Activated CD4-positive, alpha-beta T cell treated with anti-CD3 and anti-CD28 coated beads, Interleukin-2, Interleukin-4, amounts not matched to agents 100 ng/mL and 50 ng/mL, durations not matched to agents 16 hours and 8 hours (primary cell): ENCODE measurements at regions not wholly inside any gene's neighbourhood (a gene's known extent, or its start where the extent isn't known, plus 50 kb on each side); places are given as distances from the start of the nearest gene placed in this dataset.
"Not testable (repeated sequence)": the region's sequence is repeated elsewhere in the genome, so short reads cannot be mapped to it uniquely, and the experiment has no call there.

Source experiments
- DNase-seq: peaks from one replicate; pipeline ENCODE4 v3.0.0-alpha.2; 2020; ENCODE audit warnings: low spot score

DNA sequence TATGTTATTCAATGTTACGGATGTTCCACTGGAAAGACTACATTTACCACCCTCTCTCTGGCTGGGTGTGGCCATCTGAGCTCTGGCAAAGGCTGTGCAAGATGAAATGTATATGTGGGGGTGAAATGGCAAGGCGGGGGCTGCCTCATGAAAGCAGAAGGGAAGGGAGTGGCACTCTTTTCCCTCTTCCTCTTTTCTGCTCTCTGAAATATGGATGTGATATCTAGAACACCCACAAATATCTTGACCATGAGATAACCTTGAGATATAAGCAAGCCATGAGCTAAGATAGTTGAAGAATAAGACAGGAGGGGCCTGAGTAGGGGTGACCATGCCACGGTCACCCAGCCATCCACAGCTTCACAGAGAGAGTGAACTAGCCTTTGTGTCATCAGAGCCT lies 367.8 kb upstream of the ID2 start:
- no peak for DNase-seq

DNA sequence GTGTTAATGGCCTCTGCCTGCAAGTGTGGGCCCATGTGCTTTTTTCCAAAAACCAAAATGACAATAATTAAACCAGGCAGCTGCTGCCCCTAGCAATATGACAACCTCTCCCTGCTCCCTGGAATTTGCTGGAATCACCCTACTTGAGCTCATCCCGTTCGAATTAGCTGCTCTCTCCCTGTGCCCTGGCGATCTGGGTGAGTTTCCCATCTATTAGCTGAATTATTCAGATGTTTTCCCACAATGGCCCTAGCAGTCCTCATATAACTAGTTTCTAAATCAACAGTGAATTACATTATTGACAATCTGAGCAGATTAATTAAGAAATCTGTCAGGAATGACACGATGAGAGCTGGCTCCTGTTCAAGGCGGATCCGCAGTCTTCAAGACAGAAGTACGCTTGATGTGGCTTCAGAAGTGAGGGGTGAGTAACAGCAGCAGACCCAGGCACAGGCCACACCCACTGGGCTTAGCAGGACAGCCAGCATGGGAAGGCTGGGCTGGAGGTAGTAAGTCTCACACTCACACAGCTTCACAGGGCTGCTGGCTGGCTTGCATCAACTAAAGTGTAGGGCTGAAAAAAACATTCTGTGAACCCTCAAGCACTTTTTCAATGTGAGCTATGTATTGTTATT lies 366.2 kb upstream of the ID2 start:
- no peak for DNase-seq

DNA sequence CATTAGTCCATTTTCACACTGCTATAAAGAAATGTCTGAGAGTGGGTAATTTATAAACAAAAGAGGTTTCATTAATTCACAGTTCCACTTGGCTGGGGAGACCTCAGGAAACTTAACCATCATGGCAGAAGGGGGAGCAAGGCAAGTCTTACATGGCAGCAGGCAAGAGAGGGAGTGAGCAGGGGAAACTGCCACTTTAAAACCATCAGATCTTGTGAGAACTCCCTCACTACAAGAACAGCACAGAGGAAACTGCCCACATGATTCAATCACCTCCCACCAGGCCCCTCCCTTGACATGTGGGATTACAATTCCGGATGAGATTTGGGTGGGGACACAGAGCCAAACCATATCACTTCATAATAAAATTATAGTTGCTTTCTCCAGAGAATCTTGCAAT lies 365.5 kb upstream of the ID2 start:
- no peak for DNase-seq

DNA sequence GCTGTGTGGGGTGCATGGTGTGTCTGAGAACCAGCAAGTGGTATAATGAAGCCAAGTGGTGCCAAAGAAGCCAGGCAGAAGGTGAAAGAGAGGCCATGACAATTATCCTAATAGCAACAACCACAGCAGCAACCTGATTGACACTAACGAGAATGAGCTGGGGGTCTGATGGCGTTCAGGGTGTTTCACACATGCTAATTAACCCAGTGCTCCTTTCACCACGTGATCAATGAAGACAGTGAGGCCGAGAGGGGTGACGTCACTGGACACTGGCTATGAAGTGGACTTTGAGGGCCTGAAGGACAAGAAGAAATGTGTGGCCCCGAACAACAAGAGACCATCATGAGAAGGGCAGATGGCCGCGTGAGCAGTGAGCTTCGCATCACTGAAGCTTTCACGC lies 364.4 kb upstream of the ID2 start:
- DNase-seq = no peak

DNA sequence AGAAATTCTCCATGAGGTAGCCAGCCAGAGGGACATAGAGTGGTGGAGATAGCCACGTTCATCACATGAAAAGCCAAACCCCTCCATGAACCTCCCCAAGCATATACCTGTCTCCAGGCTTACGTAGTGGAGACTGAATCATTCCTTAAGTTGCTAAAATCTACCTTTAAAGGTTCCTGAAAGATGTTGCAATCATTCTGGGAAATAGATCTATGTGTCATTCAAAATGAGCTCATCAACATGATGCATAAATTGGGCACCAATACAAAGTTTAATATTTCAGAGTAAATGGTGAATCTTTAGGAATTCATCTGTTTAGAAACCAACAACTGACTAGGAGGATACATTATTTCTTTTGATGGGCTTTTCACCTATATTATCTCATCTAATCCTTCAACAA lies 362.6 kb upstream of the ID2 start:
- no peak for DNase-seq

DNA sequence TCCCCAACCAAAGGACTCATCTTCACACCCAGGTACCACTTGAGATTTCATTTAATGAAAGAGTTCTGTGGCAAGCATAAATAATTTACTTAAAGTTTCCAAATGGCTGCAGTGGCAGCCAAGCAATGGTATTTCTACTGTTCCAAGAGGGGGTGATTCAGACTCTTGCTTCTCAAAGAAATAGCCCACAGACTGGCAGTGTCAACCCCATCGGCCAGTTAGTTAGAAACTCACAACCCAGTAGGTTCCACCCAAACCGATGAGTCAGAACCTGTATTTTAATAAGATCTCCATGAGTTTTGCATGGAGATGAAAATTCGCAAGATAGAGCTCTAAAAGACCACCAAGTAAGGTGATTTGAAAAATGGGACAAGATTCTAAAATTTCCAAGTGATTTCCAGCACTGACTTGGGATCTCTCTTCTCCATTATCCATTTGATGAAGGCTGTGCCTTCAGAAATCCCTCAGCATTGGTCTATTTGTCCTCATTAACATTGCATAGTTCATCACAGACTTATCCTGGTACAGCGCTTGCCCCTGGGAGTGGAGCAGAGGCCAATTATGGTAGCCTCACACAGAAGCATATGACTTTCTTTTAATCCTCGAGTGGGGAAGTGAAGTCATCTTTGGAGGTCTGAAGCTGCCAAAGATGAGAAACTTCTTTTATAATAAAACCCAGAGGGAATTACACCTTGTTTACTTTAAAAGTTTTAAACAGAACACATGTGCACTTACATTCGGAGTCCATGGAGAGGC lies 361.4 kb upstream of the ID2 start:
- no peak for DNase-seq

DNA sequence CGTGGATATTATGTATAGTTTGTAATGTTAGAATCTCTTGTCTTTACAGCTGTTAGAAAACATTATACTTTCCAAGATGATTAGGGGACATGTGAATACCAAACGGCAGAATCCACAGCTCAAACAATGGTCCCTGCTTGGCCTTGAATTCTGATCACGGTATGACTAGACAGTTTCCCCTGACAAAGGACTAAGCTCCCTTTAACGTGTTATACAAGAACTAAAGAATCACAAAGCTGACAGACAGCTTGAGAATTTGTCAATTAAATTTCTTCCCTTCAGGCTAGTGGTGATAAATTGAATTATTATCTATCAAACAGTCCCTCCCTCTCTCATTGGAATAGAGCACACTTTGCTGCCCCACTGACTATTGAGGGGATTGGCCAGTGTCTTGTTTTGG lies 359.2 kb upstream of the ID2 start:
- no peak for DNase-seq

DNA sequence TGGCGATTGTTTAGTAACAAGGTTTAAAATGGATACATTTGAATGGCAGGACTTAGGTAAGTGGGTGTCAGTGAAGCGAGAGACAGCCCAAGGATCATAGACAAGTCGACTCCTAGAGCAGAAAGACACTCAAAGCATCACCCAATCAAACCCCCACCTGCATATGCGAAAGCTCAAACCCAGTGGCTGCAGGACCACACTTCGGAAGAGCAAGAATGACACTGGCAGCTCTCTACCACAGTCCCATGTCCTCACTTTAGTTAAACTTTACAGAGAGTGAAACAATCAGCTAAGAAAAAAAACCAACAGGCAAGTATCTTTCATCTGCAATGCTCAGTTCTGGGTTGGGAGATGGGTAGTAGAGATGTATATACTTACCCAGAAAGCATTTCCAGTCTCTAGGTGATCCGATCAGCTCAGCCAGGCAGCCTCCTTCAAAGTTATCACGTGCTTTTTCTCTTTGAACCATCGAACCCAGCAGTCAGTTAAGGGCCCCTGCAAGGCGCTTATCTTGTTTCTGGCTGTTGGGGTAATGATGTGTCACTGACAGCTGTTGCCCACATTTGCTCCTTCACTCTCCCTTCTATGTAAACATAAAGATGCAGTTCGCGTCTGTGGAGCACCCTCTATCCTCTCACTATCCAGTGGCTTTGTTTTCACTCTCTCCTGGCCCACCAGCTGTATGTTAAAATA lies 357.5 kb upstream of the ID2 start:
- DNase-seq = no peak

DNA sequence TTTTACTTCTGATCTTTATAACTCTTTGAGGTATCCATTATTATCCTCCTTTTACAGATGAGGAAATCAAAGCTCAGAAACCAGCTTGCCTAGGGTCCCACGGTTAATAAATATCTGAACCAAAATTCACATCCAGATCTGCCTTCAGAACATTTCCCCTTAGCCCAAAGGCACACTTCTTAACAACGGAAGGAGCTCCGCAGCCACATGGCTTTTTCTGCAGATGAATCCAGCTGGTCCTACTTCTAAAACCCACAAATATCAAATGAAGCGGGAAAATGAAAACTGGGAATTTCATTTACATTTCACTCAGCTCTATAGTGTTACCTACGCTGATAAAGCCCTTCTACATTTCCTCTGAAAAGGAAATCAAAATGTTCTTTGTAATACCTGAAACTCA lies 357.0 kb upstream of the ID2 start:
- DNase-seq = no peak

DNA sequence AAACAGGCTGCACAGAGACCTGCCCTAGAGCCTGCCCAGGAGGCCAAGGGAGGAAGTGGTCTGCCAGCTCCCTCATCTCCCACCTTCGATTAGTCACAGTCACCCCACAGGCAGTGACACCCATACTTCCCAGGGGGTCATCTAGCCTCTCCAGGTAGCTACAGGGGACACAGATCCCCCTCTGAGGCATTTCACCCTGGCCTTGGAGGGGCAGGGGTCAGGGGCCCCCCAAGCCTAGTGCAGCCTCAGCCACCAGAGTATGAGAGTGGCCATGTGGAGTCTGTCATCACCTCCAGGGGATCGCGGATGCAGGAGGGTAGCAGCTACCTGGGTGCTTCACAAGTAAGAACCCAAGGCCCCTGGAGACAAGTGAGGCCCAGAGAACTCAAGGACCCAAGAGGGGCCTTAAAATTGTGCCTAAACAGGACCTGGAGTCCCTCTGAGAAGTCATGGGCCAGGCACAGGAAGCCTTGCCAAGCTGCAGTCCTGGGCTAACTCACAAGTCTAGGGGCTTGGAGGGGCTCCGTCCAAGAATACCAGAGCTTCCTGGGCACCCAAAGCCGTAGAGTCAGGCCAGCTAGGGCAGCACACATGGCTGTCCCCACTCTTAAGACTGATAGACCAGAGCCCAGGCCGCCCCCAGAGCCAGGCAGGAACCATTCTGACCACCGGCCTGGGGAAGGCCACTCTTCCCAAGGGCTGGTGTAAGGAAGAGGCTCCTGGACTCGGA lies 354.3 kb upstream of the ID2 start:
- DNase-seq = no peak

DNA sequence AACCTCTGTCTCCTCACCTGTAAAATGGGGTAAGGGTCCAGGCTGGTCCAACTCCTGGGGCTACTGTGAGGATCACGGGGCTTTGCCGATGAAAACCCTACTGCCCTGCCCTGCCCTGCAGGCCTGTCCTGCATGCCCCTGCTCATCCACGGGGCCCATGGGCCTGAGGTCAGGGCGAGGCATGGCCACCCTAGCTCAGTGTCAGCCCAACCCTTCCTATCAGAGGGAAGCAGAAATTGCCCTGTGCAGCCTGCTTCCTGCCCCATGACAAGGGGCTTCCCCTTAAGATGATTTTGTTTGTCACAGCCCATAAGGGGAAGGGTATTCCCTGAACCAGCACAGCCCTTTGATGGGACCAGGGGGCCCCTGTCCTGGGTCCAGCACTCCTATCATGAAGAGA lies 353.6 kb upstream of the ID2 start:
- no peak for DNase-seq

DNA sequence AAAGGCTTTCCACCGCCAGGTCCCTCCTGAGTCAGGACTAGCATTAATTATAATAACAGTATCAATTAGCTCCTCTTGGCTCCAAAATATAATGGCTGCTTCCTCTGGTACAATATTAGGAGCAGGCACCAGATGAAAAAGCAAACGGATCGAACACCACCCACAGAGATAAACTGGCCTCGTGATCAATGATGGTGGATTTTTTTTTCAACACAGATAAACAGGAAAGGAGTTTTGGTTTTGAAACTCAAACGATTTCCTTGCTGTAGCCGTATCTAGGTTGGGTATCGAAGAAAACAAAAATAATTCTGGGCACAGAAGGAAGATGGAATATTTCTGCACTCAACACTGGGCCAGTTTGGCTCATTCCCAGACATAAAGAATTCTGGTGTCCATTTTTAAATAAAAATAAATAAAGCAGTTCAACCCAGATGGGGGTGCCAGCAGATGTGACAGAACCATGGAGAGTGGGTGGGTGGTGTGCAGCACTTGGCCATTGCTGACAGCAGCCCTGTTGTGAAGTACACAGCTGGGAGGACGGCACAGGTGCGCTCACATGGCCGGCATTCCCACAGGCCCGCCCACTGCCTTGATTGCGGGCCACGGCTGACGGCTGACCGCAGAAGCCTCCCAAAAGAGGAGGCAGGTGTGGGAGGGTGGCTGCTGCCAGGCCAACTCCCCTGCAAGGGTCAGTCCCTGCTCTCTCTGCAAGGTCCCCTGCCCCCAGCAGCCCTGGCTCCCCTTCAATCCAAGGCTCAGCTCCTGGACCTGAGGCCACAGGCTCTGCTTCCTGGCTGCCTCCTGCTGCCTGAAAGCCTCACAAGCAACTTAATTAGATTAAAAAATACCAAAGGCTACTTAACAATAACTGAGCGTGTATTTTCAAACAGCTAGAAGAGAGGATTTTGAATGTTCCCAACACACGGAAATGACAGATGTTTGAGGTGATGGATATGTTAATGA lies 351.9 kb upstream of the ID2 start:
- no peak for DNase-seq

DNA sequence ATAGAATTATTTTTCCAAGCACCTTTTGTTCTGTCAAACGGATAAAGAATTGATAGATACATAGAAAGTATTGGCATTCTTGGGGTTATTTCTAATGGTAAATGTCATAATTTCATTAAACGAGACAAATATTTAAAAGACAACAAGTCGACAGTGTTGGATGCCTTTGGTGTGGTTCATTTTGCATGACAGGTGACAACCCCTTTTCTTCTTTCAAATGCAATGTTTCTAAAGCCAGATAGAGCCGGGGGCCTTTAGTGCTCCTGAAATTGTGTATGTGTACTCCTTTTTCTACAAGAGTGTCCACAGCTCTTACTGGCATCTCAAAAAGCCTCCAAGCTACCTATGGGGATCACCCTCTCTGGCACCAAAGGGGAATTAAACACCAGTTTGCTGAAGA lies 350.8 kb upstream of the ID2 start:
- DNase-seq = no peak

DNA sequence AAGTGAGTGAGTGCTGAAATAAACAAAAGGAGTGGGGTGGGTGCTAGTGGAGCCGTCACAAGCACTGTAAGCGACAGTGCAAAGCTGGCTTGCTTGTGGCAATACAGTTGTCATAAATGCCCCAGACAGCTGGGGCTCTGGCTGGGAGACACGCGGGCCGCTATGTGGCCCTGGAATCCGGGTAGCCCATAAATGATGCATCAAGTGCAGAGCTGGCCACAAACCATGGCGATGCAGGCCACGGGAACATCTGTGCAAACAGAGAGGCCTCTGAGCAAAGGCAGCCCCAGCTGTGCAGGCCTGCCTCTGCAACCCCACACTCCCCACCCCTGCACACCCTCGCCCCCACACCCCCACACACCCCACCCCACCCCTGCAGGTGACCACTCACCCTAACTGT lies 349.2 kb upstream of the ID2 start:
- DNase-seq = no peak

DNA sequence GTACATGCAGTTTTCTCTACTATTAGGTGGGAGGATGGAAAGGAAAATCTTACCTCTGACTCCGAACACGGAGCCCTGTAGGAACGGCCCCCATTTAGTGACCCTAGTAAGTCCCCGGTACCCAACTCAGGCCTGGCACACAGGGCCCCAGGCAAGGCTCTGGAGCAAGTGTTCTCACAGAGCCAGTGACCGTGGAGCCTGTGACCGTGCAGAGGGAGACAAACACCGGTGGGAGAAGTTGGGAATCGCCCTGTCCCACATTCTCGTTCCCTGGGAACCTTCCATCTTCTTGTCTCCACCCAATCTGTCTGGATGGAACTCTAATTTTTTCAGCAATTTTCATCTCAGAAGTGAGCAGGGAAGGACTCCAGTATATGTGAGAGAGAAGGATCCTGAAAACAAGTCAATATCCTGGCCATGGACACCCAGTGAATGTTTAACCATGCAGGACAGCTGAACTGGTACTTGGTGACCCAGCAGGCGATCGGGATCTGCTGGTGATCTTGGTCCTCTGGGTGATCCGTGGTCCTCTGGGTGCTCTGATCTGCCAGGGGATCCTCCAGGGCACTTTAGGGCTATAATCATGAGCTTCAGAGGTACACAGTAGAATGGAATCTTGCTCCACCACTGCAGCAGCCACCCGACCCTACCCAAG lies 348.6 kb upstream of the ID2 start:
- no peak for DNase-seq

DNA sequence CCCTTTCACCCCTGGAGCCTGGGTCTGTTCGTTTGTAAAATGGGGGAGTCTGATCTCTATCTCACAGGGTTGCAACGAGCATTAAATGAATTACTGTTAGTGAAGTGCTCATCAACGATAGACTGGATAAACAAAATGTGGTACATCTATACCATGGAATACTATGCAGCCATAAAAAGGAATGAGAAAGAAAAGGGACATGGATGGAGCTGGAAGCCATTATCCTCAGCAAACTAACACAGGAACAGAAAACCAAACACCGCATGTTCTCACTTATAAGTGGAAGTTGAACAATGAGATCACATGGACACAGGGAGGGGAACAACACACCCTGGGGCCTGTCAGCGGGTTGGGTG lies 348.0 kb upstream of the ID2 start:
- not testable (repeated sequence) for DNase-seq

DNA sequence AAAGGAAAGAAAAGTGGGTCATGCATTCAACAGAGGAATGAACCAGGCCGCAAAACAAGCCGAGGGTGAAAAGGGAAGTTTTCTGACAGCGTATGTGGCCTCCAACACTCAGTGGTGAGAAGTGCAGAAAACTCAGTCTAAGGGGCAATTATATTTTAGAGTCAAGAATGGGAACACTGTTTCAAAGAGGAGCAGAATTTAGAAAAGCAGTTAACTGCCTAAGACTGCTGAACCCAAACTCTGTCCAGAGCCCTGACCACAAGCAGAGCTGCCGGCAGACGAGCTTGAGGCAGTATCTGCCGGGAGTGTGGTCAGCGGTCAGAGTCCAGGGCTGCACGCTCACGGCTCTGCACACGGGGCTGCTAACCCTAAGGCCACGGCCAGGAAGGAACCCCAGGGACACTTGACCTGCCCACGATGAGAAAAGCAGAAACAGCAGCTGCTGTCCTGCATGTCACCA lies 347.0 kb upstream of the ID2 start:
- DNase-seq = no peak

DNA sequence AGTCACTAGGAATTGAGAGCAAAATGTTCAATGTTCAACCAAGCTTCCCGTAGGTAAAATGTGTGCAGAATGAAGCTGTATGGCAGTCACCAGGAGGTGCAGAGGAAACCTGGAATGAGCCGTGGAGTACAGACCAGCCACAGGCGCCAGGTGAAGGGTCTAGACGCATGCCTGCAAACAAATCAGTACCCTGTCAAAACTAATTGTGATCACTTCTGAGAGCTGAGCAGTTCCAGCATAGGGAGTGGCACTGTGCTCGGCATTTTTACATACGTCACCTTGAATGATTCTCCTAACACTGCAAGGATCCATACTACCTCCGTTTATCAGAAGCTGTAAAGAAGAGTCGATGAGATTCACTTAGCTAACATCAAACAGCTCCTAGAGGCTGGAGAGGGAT lies 346.1 kb upstream of the ID2 start:
- DNase-seq = no peak

DNA sequence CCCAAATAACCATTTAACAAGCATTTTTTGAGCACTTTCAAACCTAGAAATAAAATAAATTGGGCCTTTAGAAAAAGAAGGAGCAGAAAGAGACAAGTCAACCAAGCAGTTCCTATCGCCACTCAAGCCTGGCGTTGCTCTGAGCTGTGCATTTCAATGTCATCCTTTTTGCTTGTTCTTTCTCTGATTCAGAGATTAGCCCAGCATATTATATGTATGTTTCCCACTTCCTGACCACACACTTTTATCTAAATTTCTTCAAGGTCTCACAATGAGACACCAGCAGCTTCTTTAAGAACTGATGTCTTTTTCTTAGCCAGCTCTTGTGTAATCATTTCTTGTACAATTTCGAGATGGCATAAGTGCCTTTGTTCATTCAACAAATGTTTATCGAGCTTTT lies 344.5 kb upstream of the ID2 start:
- peak; percentile 83 for DNase-seq

DNA sequence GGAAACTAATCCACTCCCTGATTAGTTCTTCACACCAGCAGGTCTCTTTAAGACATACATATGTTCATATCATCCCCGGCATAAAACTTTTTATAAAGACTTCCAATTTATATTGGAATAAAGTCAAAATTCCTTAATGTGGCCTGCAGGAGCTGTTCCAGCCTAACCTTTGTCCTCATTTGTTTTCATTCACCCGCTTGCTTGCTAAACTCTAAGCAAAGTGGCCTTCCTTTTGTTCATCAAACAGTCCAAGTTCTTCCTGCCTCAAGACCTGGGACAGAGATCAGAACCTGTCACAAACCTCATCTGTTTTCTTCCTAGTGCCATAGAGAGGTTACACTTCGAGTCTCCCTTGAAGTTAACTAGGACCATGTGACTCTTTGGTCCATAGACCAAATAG lies 339.4 kb upstream of the ID2 start:
- DNase-seq = no peak

DNA sequence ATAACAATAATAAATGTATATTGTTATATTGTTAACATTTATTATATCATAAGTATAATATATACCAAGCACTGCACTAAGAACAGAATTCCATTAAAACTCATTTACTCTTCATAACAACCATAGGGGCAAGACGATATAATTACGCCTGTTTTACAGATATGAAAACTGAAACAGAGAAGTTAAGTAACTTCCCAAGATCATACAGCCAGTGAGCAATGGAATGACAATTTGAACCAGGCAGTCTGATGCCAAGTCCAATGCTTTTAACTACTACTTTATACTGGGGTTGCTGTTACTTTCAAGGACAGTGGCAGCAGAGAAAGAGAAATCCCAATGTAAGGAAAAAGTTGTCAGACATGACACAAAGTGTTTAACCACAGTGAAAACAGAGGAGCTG lies 338.8 kb upstream of the ID2 start:
- no peak for DNase-seq
